ENCODE measurements at regions not wholly inside any gene's neighbourhood (a gene's known extent, or its start where the extent isn't known, plus 50 kb on each side); places are given as distances from the start of the nearest gene placed in this dataset.

- no peak for DNase-seq (ENCODE audit: low read depth in 3 of 3, low spot score in 2 of 3)
These were observed 530.4 kb upstream of the CDH9 start for GRCh38 chr5:27568811-27569210.

DNA sequence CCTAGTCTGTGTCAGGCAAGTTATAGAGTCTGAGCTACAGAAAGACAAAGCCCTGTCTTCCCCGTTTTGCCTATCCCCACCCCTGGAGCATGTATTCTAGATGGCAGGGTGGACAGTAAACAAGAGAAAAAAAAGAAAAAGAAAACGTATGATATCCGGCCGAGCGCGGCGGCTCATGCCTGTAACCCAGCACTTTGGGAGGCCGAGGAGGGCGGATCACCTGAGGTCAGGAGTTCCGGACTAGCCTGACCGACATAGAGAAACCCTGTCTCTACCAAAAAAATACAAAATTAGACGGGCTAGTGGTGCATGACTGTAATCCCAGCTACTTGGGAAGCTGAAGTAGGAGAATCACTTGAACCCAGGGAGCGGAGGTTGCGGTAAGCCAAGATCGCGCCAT is 523.0 kb upstream of the CDH9 start:
- DNase-seq (ENCODE audit: low read depth in 3 of 3, low spot score in 2 of 3): no peak

- DNase-seq (ENCODE audit: low read depth in 3 of 3, low spot score in 2 of 3): no peak
These were observed 510.1 kb upstream of the CDH9 start for GRCh38 chr5:27548484-27548883.

DNA sequence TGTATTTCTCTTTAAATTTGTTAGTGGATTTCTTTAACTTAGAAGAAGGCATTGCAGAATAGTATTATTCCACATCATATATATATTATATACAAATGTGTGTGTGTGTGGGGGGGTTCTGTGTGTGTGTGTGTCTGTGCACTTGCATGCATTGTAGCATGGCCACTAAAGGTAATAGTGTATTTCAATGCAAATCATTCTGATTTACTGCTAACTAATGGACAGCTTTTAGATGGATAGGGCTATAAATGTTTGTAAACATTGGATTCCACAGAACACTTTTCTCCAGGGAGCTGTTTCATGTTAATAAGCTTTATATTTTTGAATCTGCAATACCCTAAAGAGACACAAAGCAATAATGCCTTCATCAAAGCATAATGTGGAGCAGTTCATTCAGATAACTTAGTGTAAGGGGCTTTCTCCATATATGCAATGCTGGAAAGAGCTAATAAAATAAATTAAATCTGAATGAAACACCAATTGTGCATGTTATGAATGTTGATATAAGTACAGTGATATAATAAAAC is 496.7 kb upstream of the CDH9 start:
- DNase-seq (ENCODE audit: low read depth in 3 of 3, low spot score in 2 of 3): no peak

DNA sequence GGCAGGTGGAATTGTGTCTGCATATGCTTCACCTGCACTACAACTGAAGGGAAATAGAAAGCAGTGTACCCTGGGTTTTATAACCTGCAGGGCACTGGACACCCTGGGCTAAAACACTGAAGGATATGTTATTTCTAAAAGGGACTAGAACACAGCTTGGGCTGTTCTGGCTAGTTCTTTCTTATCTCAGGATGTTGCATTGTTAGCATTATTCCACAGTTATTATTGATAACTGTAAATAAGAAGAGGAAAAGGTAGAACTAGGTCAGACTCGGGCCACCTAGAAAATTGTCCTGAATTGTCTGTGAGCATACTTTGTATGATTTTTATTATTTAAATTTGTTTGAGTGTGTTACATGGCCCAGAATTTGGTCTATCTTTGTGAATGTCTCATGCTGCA is 493.9 kb upstream of the CDH9 start:
- no peak for DNase-seq (ENCODE audit: low read depth in 3 of 3, low spot score in 2 of 3)

- no peak for DNase-seq (ENCODE audit: low read depth in 3 of 3, low spot score in 2 of 3)
These were observed 486.1 kb upstream of the CDH9 start for GRCh38 chr5:27524515-27524914.

GRCh38 chr5:27523629-27524028 is 485.2 kb upstream of the CDH9 start:
- no peak for DNase-seq (ENCODE audit: low read depth in 3 of 3, low spot score in 2 of 3)

GRCh38 chr5:27516437-27516836 is 478.1 kb upstream of the CDH9 start:
- no peak for DNase-seq (ENCODE audit: low read depth in 3 of 3, low spot score in 2 of 3)

DNA sequence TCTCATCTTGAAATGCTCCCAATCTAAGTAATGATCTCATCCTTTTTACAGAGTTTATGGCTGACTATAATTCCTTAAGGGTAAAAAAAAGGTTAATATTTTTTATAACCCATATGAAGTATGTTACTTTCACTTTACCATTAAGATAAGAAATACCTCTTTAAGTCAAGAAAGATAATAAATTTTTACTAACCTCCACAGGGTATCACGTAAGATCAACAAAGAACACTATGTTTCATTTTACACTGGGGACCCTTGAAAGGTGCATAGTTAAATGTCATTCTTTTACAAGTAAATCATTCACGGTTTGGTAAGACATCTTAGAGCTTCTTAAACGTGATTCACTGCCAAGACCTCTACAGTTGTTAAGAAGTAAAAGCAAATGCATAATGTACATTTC is 472.7 kb upstream of the CDH9 start:
- DNase-seq (ENCODE audit: low read depth in 3 of 3, low spot score in 2 of 3): no peak

- DNase-seq (ENCODE audit: low read depth in 3 of 3, low spot score in 2 of 3): no peak
These were observed 465.4 kb upstream of the CDH9 start for GRCh38 chr5:27503813-27504212.

GRCh38 chr5:27502236-27502635 is 463.9 kb upstream of the CDH9 start:
- no peak for DNase-seq (ENCODE audit: low read depth in 3 of 3, low spot score in 2 of 3)

GRCh38 chr5:27497491-27497890 is 459.1 kb upstream of the CDH9 start:
- no peak for DNase-seq (ENCODE audit: low read depth in 3 of 3, low spot score in 2 of 3)

DNA sequence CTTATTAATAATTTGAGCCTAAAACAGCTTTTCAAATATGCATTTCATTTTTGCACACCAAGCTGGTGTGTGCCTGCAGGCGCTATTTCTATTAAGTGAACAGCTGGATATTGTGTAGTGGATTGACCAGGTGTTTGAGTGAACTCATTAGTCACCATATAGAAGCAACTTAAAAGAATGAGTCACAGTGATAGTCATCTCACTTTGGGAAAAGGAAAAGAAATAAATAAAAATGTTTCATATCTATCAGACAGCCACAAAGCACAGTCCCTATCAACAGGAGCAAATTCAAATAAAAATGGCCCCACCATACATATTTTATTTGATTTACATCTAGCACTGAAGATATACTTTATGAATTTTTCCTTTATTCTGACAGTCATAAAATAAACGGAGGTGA is 456.5 kb upstream of the CDH9 start:
- no peak for DNase-seq (ENCODE audit: low read depth in 3 of 3, low spot score in 2 of 3)

- DNase-seq (ENCODE audit: low read depth in 3 of 3, low spot score in 2 of 3): no peak
These were observed 453.5 kb upstream of the CDH9 start for GRCh38 chr5:27491746-27492439.

DNA sequence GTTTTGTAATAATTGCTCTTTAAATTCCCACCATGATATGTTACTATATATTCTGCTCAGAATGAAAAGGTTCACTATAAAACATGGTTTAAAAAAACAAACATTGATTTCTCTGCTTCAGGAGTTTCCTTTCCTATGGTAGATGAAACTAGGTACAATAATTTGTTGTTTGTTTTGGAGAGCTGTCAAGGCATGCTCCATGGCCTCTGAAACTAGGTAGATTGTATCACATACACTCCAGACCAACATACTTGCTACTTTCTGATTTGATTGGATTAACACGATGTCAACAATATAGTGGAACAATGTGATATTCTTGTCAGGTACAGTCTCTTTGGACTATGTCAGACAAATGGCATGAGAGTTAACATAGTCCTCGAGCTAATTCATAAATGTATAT is 452.7 kb upstream of the CDH9 start:
- no peak for DNase-seq (ENCODE audit: low read depth in 3 of 3, low spot score in 2 of 3)

DNA sequence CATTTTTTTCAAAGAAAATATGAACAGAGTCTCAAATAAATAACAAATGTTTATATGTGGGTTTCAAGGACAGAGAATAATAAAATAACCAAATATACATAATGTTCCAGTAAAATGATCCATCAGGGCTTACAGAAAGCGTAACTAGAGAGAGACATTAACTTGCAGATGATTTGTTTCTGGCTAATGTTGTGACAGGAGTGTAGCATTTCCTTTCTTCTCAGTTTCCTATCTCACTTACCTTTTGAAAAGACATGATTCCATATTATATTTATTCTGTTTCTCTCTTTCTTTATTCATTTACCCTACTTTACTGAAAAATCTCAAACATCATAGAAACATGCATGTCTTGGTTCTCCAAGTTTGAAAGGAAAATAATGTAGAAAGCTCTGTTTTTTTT is 451.3 kb upstream of the CDH9 start:
- DNase-seq (ENCODE audit: low read depth in 3 of 3, low spot score in 2 of 3): no peak

DNA sequence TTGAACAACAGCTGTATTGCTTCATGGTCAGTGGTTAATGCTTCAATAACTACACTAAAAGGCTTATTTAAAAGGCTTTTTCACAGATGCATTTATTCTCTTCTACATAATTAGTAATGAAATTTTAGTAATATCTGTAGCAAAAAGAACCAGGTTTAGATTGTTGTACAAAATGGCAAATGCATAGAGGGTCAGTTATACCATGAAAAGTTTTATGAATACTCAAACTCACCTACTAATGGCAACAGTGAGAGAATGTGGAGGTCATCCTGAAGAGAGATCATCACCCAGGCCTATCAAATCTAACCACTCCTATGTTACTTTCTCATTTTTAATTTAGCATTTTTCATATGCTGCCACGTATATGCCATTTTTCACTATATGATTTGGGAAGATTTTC is 444.3 kb upstream of the CDH9 start:
- no peak for DNase-seq (ENCODE audit: low read depth in 3 of 3, low spot score in 2 of 3)

DNA sequence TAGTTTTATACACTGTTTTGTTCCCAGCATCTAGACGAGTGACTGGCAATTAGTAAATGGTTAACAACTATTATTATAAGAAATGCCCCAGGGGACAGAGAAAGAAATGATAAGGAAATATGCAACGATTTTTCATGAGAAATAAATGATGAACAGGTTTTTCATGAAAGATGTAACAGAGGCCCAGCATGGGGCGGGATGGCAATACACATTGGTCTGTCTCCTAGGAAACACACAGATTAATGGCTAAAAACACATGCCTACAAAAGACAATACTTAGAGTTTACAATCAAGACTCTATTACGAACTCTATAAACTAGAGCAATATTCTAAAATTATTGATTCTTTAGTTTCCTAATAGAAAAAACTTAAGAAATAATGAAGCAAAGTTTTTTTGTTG is 441.5 kb upstream of the CDH9 start:
- DNase-seq (ENCODE audit: low read depth in 3 of 3, low spot score in 2 of 3): no peak

- no peak for DNase-seq (ENCODE audit: low read depth in 3 of 3, low spot score in 2 of 3)
These were observed 439.2 kb upstream of the CDH9 start for GRCh38 chr5:27477550-27477949.

DNA sequence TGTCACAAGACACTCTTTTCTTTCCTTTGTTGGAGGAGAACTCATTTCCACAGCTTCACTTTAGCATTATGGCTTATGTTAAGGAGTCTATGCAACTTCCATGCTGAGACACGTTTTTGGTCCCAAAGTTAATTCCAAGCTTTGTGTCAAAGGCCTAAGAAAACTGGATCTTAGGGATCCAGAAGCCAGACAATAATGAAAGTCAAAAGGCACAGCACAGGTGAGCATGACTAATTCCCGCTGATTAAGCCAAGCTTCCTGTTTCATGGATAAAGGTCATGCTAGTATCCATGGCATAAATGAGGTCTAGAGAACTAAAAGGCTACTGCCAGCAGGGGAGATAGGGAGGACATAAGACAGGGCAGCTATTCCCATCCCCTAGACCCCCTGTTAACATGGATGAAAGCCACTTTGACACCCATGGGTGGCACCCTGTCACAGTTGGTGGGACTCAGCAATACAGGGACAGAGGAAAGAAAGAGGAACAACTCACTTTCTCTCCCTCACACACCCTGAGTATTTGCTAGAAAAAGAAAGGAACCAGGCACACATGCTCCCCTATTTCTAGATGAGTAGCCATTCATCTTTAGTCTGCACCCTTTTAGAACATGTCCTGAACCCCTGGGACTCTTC is 438.1 kb upstream of the CDH9 start:
- DNase-seq (ENCODE audit: low read depth in 3 of 3, low spot score in 2 of 3): no peak

GRCh38 chr5:27475063-27475462 is 436.7 kb upstream of the CDH9 start:
- no peak for DNase-seq (ENCODE audit: low read depth in 3 of 3, low spot score in 2 of 3)

GRCh38 chr5:27474395-27474794 is 436.0 kb upstream of the CDH9 start:
- DNase-seq (ENCODE audit: low read depth in 3 of 3, low spot score in 2 of 3): no peak

GRCh38 chr5:27474047-27474309 is 435.6 kb upstream of the CDH9 start:
- no peak for DNase-seq (ENCODE audit: low read depth in 3 of 3, low spot score in 2 of 3)
